H9 (cell line): ENCODE measurements at regions not wholly inside any gene's neighbourhood (a gene's known extent, or its start where the extent isn't known, plus 50 kb on each side); places are given as distances from the start of the nearest gene placed in this dataset.

ENCODE experiments used
- DNase-seq: peaks from one replicate; pipeline ENCODE4 v3.0.0-alpha.2; 2017
- H2AFZ ChIP-seq: one replicate; pipeline ENCODE4 v1.6.1; 2013; ENCODE audit warnings: mild to moderate bottlenecking, low read length, control low read depth, moderate library complexity
- H2AK5ac ChIP-seq: 2 replicates; pipeline ENCODE4 v1.6.1; 2013; ENCODE audit warnings: low read length, control low read depth, mixed read lengths; ENCODE audit not compliant: insufficient read length
- H2BK120ac ChIP-seq: one replicate; pipeline ENCODE4 v1.6.1; 2013; ENCODE audit warnings: low read depth, mild to moderate bottlenecking, low read length, control low read depth, inconsistent platforms; ENCODE audit not compliant: poor library complexity, severe bottlenecking
- H2BK12ac ChIP-seq: 2 replicates; pipeline ENCODE4 v1.6.1; 2013; ENCODE audit warnings: low read length, control low read depth, mixed read lengths, low read depth; ENCODE audit not compliant: insufficient read length
- H2BK15ac ChIP-seq: 2 replicates; pipeline ENCODE4 v1.6.1; 2013; ENCODE audit warnings: low read depth, low read length, control low read depth
- H2BK20ac ChIP-seq: one replicate; pipeline ENCODE4 v1.6.1; 2013; ENCODE audit warnings: low read depth, mild to moderate bottlenecking, low read length, control low read depth, inconsistent platforms; ENCODE audit not compliant: poor library complexity, severe bottlenecking
- H2BK5ac ChIP-seq: 2 replicates; pipeline ENCODE4 v1.6.1; 2013; ENCODE audit warnings: low read length, control low read depth, mixed read lengths; ENCODE audit not compliant: insufficient read length
- H3K14ac ChIP-seq: 2 replicates; pipeline ENCODE4 v1.6.1; 2013; ENCODE audit warnings: low read length, control low read depth; ENCODE audit not compliant: insufficient read depth
- H3K18ac ChIP-seq: 2 replicates; pipeline ENCODE4 v1.6.1; 2013; ENCODE audit warnings: low read depth, mild to moderate bottlenecking, mixed read lengths, low read length, control low read depth; ENCODE audit not compliant: insufficient read length
- H3K23ac ChIP-seq: 2 replicates; pipeline ENCODE4 v1.6.1; 2013; ENCODE audit warnings: low read length, control low read depth, mixed read lengths, low read depth; ENCODE audit not compliant: insufficient read length
- H3K23me2 ChIP-seq: 2 replicates; pipeline ENCODE4 v1.6.1; 2013; ENCODE audit warnings: low read depth, mild to moderate bottlenecking, mixed read lengths, low read length, control low read depth; ENCODE audit not compliant: insufficient read length, poor library complexity, severe bottlenecking
- H3K27ac ChIP-seq: 2 replicates; pipeline ENCODE4 v1.5.1; 2013; ENCODE audit warnings: low read length, control low read depth, mixed read lengths, low read depth; ENCODE audit not compliant: insufficient read length
- H3K27me3 ChIP-seq: 2 replicates; pipeline ENCODE4 v1.6.1; 2013; ENCODE audit warnings: low read length, control low read depth, inconsistent platforms; ENCODE audit not compliant: insufficient read depth
- H3K4ac ChIP-seq: 2 replicates; pipeline ENCODE4 v1.6.1; 2013; ENCODE audit warnings: low read depth, mild to moderate bottlenecking, control low read depth, inconsistent platforms, low read length, moderate library complexity
- H3K4me1 ChIP-seq: 2 replicates; pipeline ENCODE4 v1.6.1; 2013; ENCODE audit warnings: low read length, control low read depth, inconsistent platforms; ENCODE audit not compliant: insufficient read depth
- H3K4me2 ChIP-seq: 2 replicates; pipeline ENCODE4 v1.6.1; 2013; ENCODE audit warnings: low read length, control low read depth, mixed read lengths; ENCODE audit not compliant: insufficient read length, insufficient read depth
- H3K56ac ChIP-seq: 2 replicates; pipeline ENCODE4 v1.6.1; 2013; ENCODE audit warnings: low read depth, mild to moderate bottlenecking, mixed read lengths, low read length, control low read depth; ENCODE audit not compliant: insufficient read length
- H3K79me1 ChIP-seq: 2 replicates; pipeline ENCODE4 v1.6.1; 2013; ENCODE audit warnings: low read depth, mild to moderate bottlenecking, moderate library complexity, low read length, control low read depth, inconsistent platforms; ENCODE audit not compliant: insufficient read depth, poor library complexity, severe bottlenecking
- H3K79me2 ChIP-seq: 2 replicates; pipeline ENCODE4 v1.6.1; 2013; ENCODE audit warnings: low read length, control low read depth, inconsistent platforms; ENCODE audit not compliant: insufficient read depth
- H3K9ac ChIP-seq: 2 replicates; pipeline ENCODE4 v1.6.1; 2013; ENCODE audit warnings: low read length, control low read depth, mixed read lengths; ENCODE audit not compliant: insufficient read length; ENCODE audit errors: extremely low read depth
- H3K9me3 ChIP-seq: one replicate; pipeline ENCODE4 v1.6.1; 2013; ENCODE audit warnings: low read depth, low read length, inconsistent platforms; ENCODE audit not compliant: control insufficient read depth
- H3T11ph ChIP-seq: one replicate; pipeline ENCODE4 v1.6.1; 2013; ENCODE audit warnings: mild to moderate bottlenecking, low read length, control low read depth, inconsistent platforms
- H4K20me1 ChIP-seq: one replicate; pipeline ENCODE4 v1.6.1; 2013; ENCODE audit not compliant: control insufficient read depth, insufficient read length, insufficient read depth
- H4K5ac ChIP-seq: 2 replicates; pipeline ENCODE4 v1.6.1; 2013; ENCODE audit warnings: low read depth, mild to moderate bottlenecking, mixed read lengths, low read length, control low read depth; ENCODE audit not compliant: insufficient read length
- H4K8ac ChIP-seq: replicated peaks from 2 replicates; pipeline ENCODE4 v1.6.1; 2013; ENCODE audit warnings: low read length, control low read depth, mixed read lengths, low read depth; ENCODE audit not compliant: insufficient read length
- H4K91ac ChIP-seq: 2 replicates; pipeline ENCODE4 v1.6.1; 2013; ENCODE audit warnings: low read depth, mild to moderate bottlenecking, moderate library complexity, mixed read lengths, low read length, control low read depth; ENCODE audit not compliant: insufficient read length
- H3K27ac Mint-ChIP-seq, 3 experiments: 2 replicates in 2 of 3; 3 replicates in 1 of 3; pipeline ENCODE4 v1.8.0; 2020 to 2021; ENCODE audit warnings: mixed read lengths in 3 of 3, mild to moderate bottlenecking in 1 of 3, moderate library complexity in 1 of 3
- H3K27me3 Mint-ChIP-seq: 2 replicates; pipeline ENCODE4 v1.8.0; 2021; ENCODE audit warnings: low read depth, mild to moderate bottlenecking, moderate library complexity, mixed read lengths
- H3K36me3 Mint-ChIP-seq, 3 experiments: 2 replicates in 2 of 3; 3 replicates in 1 of 3; pipeline ENCODE4 v1.8.0; 2020 to 2021; ENCODE audit warnings: low read depth in 3 of 3, mixed read lengths in 3 of 3; ENCODE audit not compliant: insufficient read depth in 1 of 3
- H3K4me1 Mint-ChIP-seq, 2 experiments: 2 replicates each; pipeline ENCODE4 v1.8.0; 2020; ENCODE audit warnings: mixed read lengths in 2 of 2
- H3K4me3 Mint-ChIP-seq, 2 experiments: 2 replicates in 1 of 2; 3 replicates in 1 of 2; pipeline ENCODE4 v1.8.0; 2020 to 2021; ENCODE audit warnings: mild to moderate bottlenecking in 2 of 2, mixed read lengths in 2 of 2, moderate library complexity in 1 of 2
- H3K9me3 Mint-ChIP-seq, 2 experiments: 2 replicates in 1 of 2; 3 replicates in 1 of 2; pipeline ENCODE4 v1.8.0; 2020; ENCODE audit warnings: mild to moderate bottlenecking in 2 of 2, mixed read lengths in 2 of 2, moderate library complexity in 1 of 2
- WGBS: extraction: QIAGEN DNeasy Blood & Tissue Kit; methylation state at CpG from one replicate; pipeline ENCODE4 v1.1.7; 2013; ENCODE audit warnings: missing lambda C conversion rate, low lambda C conversion rate, mixed read lengths; ENCODE audit not compliant: insufficient read length; ENCODE audit errors: extremely low coverage; 5-methylcytosine and 5-hydroxymethylcytosine counted together
- TF ChIP-seq, protein P1 (sequence below): fragments of 200-600 bp; sonication (generic); conservative IDR thresholded peaks from 3 replicates; pipeline ENCODE4 v1.8.0; 2021; ENCODE audit warnings: antibody characterized with exemption, mild to moderate bottlenecking

GRCh38 chr3:106193876-106194275 is 325.1 kb upstream of the CBLB start:
- no peak overlapping the region for H3K9ac ChIP-seq

More at GRCh38 chr3:106193876-106194275, 325.1 kb upstream of the CBLB start:
- Histone ChIP-seq H3K9me3 (no peaks in the 10 kb centered on the region), H2BK15ac (no peak overlapping the region), H4K8ac (no peak overlapping the region), H4K91ac (no peak overlapping the region), H3K23ac (no peak overlapping the region), H3K56ac (no peak overlapping the region), H3K23me2 (no peaks in the 10 kb centered on the region), H2AFZ (no peak overlapping the region), H3T11ph (no peak overlapping the region), H2BK5ac (no peak overlapping the region), H3K4ac (no peak overlapping the region), H4K20me1 (no peaks in the 10 kb centered on the region), H3K18ac (no peak overlapping the region), H3K79me2 (no peaks in the 10 kb centered on the region), H3K4me1 (no peaks in the 10 kb centered on the region), H3K4me2 (no peak overlapping the region), H4K5ac (no peak overlapping the region), H2AK5ac (no peak overlapping the region), H3K27ac (no peak overlapping the region), H2BK120ac (no peak overlapping the region), H3K14ac (no peak overlapping the region), H2BK12ac (no peak overlapping the region), H3K79me1 (no peaks in the 10 kb centered on the region), H2BK20ac (no peak overlapping the region), H3K27me3 (no peaks in the 10 kb centered on the region)
- Mint-ChIP-seq H3K9me3 (no peaks in the 10 kb centered on the region; a peak in 1 of 5 replicates), H3K4me3 (no peak overlapping the region), H3K27me3 (no peaks in the 10 kb centered on the region), H3K27ac (no peak overlapping the region), H3K36me3 (no peaks in the 10 kb centered on the region), H3K4me1 (peaks cover 0 to 4% of the 10 kb centered on the region in 2 experiments; a peak in 3 of 4 replicates)
- no CpG with 5 or more reads among the region's 2 CpGs for WGBS
- TF ChIP-seq, protein P1, sequence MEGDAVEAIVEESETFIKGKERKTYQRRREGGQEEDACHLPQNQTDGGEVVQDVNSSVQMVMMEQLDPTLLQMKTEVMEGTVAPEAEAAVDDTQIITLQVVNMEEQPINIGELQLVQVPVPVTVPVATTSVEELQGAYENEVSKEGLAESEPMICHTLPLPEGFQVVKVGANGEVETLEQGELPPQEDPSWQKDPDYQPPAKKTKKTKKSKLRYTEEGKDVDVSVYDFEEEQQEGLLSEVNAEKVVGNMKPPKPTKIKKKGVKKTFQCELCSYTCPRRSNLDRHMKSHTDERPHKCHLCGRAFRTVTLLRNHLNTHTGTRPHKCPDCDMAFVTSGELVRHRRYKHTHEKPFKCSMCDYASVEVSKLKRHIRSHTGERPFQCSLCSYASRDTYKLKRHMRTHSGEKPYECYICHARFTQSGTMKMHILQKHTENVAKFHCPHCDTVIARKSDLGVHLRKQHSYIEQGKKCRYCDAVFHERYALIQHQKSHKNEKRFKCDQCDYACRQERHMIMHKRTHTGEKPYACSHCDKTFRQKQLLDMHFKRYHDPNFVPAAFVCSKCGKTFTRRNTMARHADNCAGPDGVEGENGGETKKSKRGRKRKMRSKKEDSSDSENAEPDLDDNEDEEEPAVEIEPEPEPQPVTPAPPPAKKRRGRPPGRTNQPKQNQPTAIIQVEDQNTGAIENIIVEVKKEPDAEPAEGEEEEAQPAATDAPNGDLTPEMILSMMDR, result no peak
- DNase-seq, result no peak
